K562 (cell line): ENCODE measurements at regions not wholly inside any gene's neighbourhood (a gene's known extent, or its start where the extent isn't known, plus 50 kb on each side); places are given as distances from the start of the nearest gene placed in this dataset.

ENCODE experiments used
- ARHGAP35 ChIP-seq: fragments of 450-650 bp; IDR thresholded peaks from 2 replicates; pipeline ENCODE4 v1.6.1; 2018; ENCODE audit not compliant: partially characterized antibody
- MTA1 ChIP-seq: fragments of 450-650 bp; IDR thresholded peaks from 2 replicates; pipeline ENCODE4 v1.6.1; 2017; ENCODE audit warnings: borderline replicate concordance
- SRSF7 ChIP-seq: fragments of 200-400 bp; formaldehyde crosslinking; optimal IDR thresholded peaks from 2 replicates; pipeline ENCODE3; 2017; ENCODE audit warnings: mild to moderate bottlenecking, low read depth, low read length
- TAF15 ChIP-seq: fragments of 200-400 bp; formaldehyde crosslinking; IDR thresholded peaks from 2 replicates; pipeline ENCODE4 v1.6.1; 2017; ENCODE audit warnings: mild to moderate bottlenecking, low read depth, low read length, moderate library complexity
- THRA ChIP-seq: fragments of 450-650 bp; IDR thresholded peaks from 2 replicates; pipeline ENCODE4 v1.6.1; 2017; ENCODE audit warnings: mild to moderate bottlenecking, moderate library complexity
- ZNF561 ChIP-seq: fragments of 450-650 bp; formaldehyde crosslinking; conservative IDR thresholded peaks from 2 replicates; pipeline ENCODE4 v1.4.0; 2020; ENCODE audit warnings: mild to moderate bottlenecking, moderate library complexity
- ZNF785 ChIP-seq: fragments of 250-450 bp; sonication (Bioruptor Pico); IDR thresholded peaks from 2 replicates; pipeline ENCODE4 v1.4.0; 2020; ENCODE audit warnings: mild to moderate bottlenecking
- TF ChIP-seq, protein P1 (sequence below): sonication (generic); formaldehyde crosslinking; IDR thresholded peaks from 2 replicates; pipeline ENCODE4 v1.8.0; 2022; ENCODE audit warnings: mild to moderate bottlenecking, low read depth, missing genetic modification reagents
- TF ChIP-seq, protein P2 (sequence below): fragments of 250-450 bp; sonication (Bioruptor Pico); IDR thresholded peaks from 2 replicates; pipeline ENCODE4 v1.5.0; 2021; ENCODE audit warnings: mild to moderate bottlenecking, borderline replicate concordance

DNA sequence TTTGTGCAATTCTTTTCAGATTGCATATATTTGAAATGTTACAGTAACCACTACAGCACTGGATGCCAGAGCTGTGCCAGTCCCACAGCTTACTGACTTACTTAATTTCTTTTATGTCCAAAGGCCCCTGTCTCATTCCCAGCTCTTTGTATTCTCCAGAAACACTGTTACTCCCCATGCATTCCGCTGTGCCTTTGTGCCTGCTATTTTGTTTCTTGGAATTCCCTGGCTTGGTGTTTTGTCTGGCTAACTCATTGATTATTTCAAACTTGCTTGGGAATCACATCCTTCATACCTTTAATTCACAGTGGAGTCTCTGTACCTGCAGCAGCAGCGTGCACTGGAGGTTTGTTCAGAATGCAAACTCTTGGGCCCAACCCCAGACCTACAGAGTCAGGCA lies 601.9 kb upstream of the DDX18 start (continued):
- no peak for TF ChIP-seq TAF15
- TF ChIP-seq MTA1 = no peak
- TF ChIP-seq SRSF7 = no peak
- TF ChIP-seq ZNF785 (CRISPR knock-in tag) = no peak
- TF ChIP-seq, protein P1, sequence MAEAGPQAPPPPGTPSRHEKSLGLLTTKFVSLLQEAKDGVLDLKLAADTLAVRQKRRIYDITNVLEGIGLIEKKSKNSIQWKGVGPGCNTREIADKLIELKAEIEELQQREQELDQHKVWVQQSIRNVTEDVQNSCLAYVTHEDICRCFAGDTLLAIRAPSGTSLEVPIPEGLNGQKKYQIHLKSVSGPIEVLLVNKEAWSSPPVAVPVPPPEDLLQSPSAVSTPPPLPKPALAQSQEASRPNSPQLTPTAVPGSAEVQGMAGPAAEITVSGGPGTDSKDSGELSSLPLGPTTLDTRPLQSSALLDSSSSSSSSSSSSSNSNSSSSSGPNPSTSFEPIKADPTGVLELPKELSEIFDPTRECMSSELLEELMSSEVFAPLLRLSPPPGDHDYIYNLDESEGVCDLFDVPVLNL (CRISPR knock-in tag) = no peak
- no peak for TF ChIP-seq THRA
- TF ChIP-seq, protein P2, sequence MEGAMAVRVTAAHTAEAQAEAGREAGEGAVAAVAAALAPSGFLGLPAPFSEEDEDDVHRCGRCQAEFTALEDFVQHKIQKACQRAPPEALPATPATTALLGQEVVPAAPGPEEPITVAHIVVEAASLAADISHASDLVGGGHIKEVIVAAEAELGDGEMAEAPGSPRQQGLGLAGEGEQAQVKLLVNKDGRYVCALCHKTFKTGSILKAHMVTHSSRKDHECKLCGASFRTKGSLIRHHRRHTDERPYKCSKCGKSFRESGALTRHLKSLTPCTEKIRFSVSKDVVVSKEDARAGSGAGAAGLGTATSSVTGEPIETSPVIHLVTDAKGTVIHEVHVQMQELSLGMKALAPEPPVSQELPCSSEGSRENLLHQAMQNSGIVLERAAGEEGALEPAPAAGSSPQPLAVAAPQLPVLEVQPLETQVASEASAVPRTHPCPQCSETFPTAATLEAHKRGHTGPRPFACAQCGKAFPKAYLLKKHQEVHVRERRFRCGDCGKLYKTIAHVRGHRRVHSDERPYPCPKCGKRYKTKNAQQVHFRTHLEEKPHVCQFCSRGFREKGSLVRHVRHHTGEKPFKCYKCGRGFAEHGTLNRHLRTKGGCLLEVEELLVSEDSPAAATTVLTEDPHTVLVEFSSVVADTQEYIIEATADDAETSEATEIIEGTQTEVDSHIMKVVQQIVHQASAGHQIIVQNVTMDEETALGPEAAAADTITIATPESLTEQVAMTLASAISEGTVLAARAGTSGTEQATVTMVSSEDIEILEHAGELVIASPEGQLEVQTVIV = no peak
- TF ChIP-seq ZNF561 (CRISPR knock-in tag) = no peak
- TF ChIP-seq ARHGAP35 = no peak
